Right renal pelvis (tissue), 4 donors: ENCODE measurements at regions not wholly inside any gene's neighbourhood (a gene's known extent, or its start where the extent isn't known, plus 50 kb on each side); places are given as distances from the start of the nearest gene placed in this dataset.
"Not testable (repeated sequence)": the region's sequence is repeated elsewhere in the genome, so short reads cannot be mapped to it uniquely, and the experiment has no call there.

Experiments
- DNase-seq, 4 donors: peaks; one replicate each; pipeline ENCODE4 v3.0.0-alpha.2; 2013; ENCODE audit warnings: low read depth in 4 of 4, low spot score in 3 of 4, missing footprints in 1 of 4

GRCh38 chr18:56490942-56491341 lies 147.4 kb downstream of the TXNL1 start:
- DNase-seq, result no peak

GRCh38 chr18:56489893-56490292 lies 148.5 kb downstream of the TXNL1 start:
- DNase-seq, result no peak

GRCh38 chr18:56488739-56489138 lies 149.7 kb downstream of the TXNL1 start:
- no peak for DNase-seq

GRCh38 chr18:56487801-56488200 lies 150.6 kb downstream of the TXNL1 start:
- no peak for DNase-seq

DNA sequence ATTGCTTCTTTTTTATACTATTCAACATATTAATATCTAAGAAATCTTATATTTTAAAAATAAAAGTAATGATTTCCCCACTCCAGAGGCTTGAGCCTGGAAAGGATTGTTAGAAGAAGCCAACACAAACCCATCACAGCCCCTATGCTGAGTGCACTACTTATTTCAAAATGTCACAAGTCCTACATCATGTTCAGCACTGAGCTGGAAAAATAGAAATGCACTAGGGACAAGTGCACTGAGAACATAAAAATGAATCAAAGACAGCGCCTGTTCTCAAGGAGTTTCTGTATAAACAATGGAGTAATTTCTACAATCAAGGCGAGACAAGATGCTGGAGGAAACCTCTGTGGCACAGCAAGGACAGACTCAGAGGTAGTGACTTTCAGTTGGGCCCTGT lies 155.0 kb downstream of the TXNL1 start:
- no peak for DNase-seq

GRCh38 chr18:56482813-56483212 lies 155.6 kb downstream of the TXNL1 start:
- not testable (repeated sequence) for DNase-seq

- no peak for DNase-seq
These were observed 156.6 kb downstream of the TXNL1 start for GRCh38 chr18:56481751-56482150.

- DNase-seq, result no peak
These were observed 158.6 kb downstream of the TXNL1 start for GRCh38 chr18:56479841-56480240.

DNA sequence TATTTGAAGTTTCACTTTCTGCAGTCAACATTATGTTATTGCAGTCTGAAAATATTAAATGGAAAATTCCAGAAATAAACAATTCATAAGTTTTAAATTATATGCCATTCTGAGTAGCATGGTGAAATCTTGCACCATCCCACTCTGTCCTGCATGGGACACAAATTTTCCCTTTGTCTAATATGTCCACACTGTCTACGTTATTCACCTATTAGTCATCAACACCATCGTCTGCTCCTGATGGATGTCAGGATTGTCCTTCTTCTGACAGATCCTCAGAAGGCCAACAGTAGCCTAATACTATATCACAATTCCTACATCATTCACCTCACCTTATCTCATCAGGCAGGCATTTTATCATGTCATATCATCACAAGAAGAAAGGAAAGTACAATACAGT lies 163.1 kb downstream of the TXNL1 start:
- no peak for DNase-seq

- no peak for DNase-seq
These were observed 164.9 kb downstream of the TXNL1 start for GRCh38 chr18:56473400-56474024.

DNA sequence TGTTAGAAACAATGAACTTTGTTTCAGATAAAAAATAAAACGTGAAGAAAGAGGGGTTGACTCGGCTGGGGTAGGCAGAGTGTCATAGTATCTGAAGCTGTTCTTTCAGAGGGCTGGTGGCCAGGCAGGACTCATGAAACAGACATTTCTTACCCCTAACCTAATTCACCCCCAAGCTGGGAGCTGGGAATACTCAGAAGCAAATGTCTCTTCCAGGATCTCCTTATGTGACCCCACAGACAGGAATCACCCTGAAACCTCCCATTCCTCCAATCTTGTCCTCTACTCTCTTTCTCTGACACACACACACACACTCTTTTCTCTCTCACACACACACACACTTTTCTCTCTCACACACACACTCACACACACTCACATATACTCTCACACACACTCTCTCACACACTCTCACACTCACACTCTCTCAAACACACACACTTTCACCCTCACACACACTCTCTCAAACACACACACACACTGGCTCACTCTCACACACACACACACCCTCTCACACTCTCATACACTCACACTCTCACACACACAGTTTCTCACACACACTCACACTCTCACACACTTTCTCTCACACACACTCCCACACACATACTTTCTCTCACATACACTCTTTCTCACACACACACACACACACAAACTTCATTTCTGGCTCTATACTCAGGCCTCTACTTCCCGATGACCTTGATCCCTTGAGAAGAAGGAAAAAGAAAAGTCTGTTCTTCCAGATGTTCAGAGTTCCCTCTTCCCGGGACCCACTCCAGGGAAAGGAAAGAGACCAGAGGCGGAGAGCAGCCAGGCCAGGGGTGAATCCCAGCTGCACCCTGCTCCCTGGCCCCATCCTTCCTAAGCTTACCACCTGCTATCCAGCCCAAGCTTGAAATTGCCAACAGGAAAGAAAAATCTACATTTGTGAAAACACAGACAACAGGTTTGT lies 167.7 kb downstream of the TXNL1 start:
- DNase-seq, result no peak

GRCh38 chr18:56469582-56469981 lies 168.8 kb downstream of the TXNL1 start:
- DNase-seq, result no peak

- DNase-seq, result no peak
These were observed 170.0 kb downstream of the TXNL1 start for GRCh38 chr18:56468396-56468795.

- no peak for DNase-seq
These were observed 176.1 kb downstream of the TXNL1 start for GRCh38 chr18:56462276-56462675.

DNA sequence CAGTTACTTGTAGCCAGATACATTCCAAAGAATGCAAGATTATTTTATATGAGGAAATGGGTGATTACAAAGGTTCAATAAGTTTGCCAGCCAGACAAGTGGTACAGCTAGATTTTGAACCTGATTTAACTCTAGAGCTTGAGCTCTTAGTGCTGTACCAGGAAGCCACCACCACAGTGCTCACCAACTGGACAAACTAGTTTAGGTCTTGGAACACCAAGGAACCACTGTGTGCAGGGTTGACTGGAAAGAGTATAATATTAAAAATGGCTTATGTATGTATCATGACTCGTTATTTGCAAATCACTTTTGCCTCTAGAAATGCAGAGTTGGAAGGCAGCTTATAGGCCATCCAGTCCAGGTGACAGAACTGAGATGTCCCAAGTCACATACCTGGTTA lies 177.2 kb downstream of the TXNL1 start:
- DNase-seq, result no peak

GRCh38 chr18:56460581-56460980 lies 177.8 kb downstream of the TXNL1 start:
- DNase-seq, result no peak

DNA sequence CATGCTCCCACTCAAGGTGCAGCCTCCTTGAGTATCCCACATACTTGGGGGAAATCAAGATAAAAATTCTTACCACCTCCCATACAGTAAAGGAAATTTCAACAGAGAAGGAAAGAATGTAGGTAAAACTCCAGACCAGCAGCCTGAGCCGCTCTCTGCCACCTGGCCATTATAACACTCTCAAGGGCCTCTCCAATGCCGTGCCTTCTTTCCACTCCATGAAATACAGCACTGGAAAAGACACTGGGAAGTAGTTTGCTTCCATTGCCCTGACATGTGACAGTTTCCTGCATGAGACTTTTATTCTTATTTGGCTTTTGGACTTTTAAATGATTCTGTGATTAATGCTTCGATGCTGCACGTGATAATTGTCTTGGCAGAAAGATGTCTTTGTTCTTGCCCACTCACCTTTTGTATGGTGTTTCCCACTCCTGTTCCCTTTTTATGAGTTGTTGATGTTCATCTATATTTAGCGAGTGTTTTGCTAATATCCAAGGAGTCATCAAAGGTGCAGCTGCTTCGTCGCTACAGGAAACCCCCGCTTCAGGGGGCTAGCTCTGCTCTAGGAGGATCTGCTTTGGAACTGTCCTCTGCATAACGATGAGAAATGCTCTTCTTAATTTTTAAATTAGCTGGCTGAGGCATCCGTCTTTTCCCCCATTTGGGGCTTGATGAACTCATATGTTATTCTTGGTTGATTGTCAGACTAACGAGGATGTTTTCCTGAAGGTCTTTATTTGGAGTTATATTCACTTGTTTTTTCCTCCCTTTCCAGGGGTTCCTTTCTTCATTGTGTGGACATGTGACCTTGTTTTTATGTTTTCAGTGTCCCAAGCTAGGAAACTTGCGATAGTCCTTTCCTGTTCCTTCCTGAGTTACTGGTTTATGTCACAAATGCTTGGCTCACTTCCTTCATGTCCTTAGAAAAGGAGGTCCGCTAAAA lies 179.4 kb downstream of the TXNL1 start:
- peak in 1 of 4 donors; percentile 17 for DNase-seq

DNA sequence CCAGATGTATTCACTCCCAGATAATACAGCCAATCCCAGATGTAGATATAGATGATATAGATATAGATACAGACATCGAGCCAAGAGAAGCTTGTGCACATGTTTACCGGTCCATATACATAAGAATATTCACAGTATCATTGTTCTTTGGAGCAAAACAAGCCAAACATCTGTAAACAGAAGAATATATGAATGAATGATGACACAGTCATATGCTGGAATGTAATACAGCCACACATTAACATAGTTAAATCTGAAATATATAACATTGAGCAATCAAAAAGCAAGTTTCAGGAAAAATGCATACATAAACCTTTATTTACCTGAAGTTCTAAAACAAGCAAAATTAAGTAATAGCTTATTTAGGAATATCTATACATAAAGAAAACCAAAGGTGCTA lies 182.5 kb downstream of the TXNL1 start:
- DNase-seq, result no peak

DNA sequence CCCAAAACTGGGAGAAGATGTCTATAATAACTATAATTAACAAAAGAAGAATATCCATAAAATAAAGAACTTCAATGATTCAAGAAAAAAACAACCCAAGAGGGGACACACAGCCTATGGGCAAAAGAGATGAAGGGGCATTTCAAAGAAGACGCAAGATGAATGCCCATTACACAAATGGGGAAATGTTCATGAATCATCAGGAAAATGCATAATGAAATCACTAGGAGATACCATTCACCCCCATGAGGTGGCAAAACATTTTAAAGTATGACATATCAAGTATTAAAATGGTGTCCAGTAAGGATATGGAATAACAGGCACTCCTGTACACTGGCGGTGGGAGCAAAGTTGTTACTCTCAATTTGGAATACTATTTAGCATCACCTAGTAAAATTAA lies 183.3 kb downstream of the TXNL1 start:
- no peak for DNase-seq

DNA sequence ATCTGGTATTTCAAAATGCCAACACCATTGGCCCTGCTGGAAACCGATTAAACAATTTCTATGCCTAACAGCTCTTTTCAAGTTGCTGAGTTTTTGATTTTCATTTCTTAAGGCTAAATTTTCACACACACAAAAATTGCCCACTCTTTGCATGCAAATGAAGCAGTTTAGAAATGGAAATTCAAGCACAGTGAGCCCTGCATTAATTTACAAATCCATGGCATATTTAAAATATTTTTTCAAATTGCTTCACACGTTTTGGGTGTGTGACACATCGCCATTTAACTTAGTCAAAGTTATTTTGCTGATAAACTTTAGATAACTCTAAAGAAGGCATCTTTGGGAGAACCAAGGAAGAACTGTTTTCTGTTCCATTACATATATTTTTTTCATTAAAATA lies 184.8 kb downstream of the TXNL1 start:
- DNase-seq, result no peak

DNA sequence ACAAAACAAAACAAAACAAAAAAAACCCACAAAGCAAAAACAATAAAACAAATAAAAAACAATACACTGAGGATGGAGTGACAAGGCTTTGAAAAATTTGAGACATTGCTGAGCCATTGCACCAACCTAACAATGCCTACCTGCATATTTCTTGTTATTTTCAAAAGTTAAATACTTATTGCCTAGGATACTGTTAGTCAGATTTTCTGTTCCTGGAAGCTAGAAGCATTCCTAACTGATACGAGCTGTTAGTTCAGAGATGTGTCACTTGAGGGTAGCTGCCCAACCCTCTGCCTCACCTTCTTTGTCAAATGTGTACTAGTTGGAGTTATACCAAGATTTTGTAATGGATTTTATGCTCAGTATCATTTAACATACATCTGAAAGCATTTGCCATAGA lies 187.2 kb downstream of the TXNL1 start:
- no peak for DNase-seq
